Skeletal muscle satellite cell (primary cell): ENCODE measurements at regions not wholly inside any gene's neighbourhood (a gene's known extent, or its start where the extent isn't known, plus 50 kb on each side); places are given as distances from the start of the nearest gene placed in this dataset.
A peak's percentile ranks its signal among the peaks of the same experiment; 100 is the strongest.
"Not testable (repeated sequence)": the region's sequence is repeated elsewhere in the genome, so short reads cannot be mapped to it uniquely, and the experiment has no call there.

Experiments
- H3K27me3 ChIP-seq: 2 replicates; pipeline ENCODE4 v1.7.0; 2013; ENCODE audit warnings: low read length; ENCODE audit not compliant: control insufficient read depth, insufficient read depth
- H3K36me3 ChIP-seq: 2 replicates; pipeline ENCODE4 v1.7.0; 2013; ENCODE audit warnings: mild to moderate bottlenecking, control low read depth, low read length; ENCODE audit not compliant: insufficient read depth
- H3K4me1 ChIP-seq: 2 replicates; pipeline ENCODE4 v1.7.0; 2013; ENCODE audit warnings: low read length; ENCODE audit not compliant: control insufficient read depth, insufficient read depth
- H3K4me2 ChIP-seq: 2 replicates; pipeline ENCODE4 v1.7.0; 2013; ENCODE audit warnings: mild to moderate bottlenecking, low read length
- H3K4me3 ChIP-seq: 2 replicates; pipeline ENCODE4 v1.7.0; 2013; ENCODE audit warnings: low read length
- H3K9ac ChIP-seq: 2 replicates; pipeline ENCODE4 v1.7.0; 2013; ENCODE audit warnings: mild to moderate bottlenecking, low read depth, low read length, moderate library complexity
- H3K9me3 ChIP-seq: replicated peaks from 2 replicates; pipeline ENCODE4 v1.7.0; 2013; ENCODE audit warnings: mild to moderate bottlenecking, control low read depth, low read length

DNA sequence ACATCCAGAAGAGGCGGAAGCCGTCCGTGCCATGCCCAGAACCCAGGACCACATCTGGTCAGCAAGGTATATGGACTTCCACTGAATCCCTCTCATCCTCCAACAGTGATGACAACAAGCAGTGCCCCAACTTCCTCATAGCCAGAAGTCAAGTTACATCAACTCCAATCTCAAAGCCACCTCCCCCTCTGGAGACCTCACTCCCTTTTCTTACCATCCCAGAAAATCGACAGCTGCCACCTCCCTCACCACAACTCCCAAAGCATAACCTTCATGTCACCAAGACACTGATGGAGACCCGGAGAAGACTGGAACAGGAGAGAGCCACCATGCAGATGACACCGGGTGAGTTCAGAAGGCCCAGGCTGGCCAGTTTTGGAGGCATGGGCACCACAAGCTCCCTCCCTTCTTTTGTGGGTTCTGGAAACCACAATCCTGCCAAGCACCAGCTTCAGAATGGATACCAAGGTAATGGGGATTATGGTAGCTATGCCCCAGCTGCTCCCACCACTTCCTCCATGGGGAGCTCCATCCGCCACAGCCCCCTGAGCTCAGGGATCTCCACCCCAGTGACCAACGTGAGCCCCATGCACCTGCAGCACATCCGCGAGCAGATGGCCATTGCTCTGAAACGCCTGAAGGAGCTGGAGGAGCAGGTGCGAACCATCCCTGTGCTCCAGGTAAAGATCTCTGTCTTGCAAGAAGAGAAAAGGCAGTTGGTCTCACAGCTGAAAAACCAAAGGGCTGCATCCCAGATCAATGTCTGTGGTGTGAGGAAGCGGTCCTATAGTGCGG is 130.3 kb upstream of the DMRT1 start:
- Histone ChIP-seq H3K9me3 (no peaks in the 10 kb centered on the region), H3K4me1 (peaks cover 67% of the 10 kb centered on the region), H3K27me3 (no peaks in the 10 kb centered on the region), H3K9ac (peak overlapping the region; percentile 42), H3K4me2 (no peak overlapping the region), H3K36me3 (peaks cover 36% of the 10 kb centered on the region), H3K4me3 (peak overlapping the region; percentile 46)

GRCh38 chr9:711761-712553 is 129.5 kb upstream of the DMRT1 start:
- Histone ChIP-seq H3K4me1 (peaks cover 69% of the 10 kb centered on the region), H3K9ac (peak overlapping the region; percentile 42), H3K4me3 (peak overlapping the region; percentile 46), H3K36me3 (peaks cover 36% of the 10 kb centered on the region), H3K4me2 (peak overlapping the region; percentile 59), H3K27me3 (no peaks in the 10 kb centered on the region), H3K9me3 (no peaks in the 10 kb centered on the region)

GRCh38 chr9:712643-713042 is 128.9 kb upstream of the DMRT1 start:
- H3K4me3 ChIP-seq, result peak overlapping the region; percentile 46
- no peaks in the 10 kb centered on the region for H3K9me3 ChIP-seq
- H3K9ac ChIP-seq, result peak overlapping the region; percentile 42
- H3K4me1 ChIP-seq, result peaks cover 75% of the 10 kb centered on the region
- H3K4me2 ChIP-seq, result peak overlapping the region; percentile 59
- peaks cover 36% of the 10 kb centered on the region for H3K36me3 ChIP-seq
- no peaks in the 10 kb centered on the region for H3K27me3 ChIP-seq

DNA sequence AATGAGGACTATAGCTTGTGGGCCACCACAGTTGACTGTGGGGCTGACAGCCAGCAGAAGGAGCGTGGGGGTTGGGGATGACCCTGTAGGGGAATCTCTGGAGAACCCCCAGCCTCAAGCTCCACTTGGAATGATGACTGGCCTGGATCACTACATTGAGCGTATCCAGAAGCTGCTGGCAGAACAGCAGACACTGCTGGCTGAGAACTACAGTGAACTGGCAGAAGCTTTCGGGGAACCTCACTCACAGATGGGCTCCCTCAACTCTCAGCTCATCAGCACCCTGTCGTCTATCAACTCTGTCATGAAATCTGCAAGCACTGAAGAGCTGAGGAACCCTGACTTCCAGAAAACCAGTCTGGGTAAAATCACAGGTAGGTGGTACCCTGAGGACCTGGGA is 128.4 kb upstream of the DMRT1 start:
- Histone ChIP-seq H3K4me3 (peak overlapping the region; percentile 3), H3K27me3 (no peaks in the 10 kb centered on the region), H3K4me1 (peaks cover 79% of the 10 kb centered on the region), H3K4me2 (peak overlapping the region; percentile 19), H3K9ac (peak overlapping the region; percentile 42), H3K9me3 (no peaks in the 10 kb centered on the region), H3K36me3 (peaks cover 36% of the 10 kb centered on the region)

DNA sequence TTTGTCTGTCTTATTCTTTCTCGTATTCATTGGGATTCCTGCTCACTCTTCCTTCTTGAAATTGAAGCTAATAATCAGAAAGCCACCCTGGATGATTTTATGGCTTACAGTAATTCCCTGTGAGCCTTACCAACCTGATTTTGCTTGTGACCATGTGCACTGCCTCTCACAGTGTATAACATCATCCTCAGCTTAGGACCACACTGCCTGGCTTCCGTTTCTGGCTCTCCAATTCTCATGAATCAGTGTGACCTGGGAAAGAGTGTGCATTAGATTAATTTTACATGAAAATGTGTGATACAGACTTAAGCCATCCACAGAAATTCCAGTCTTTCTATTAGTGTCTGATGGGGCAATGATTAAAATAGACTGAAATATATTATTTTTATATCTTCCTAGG is 126.8 kb upstream of the DMRT1 start:
- peak overlapping the region; percentile 5 for H3K4me3 ChIP-seq
- no peaks in the 10 kb centered on the region for H3K27me3 ChIP-seq
- H3K4me2 ChIP-seq, result peak overlapping the region; percentile 56
- peak overlapping the region; percentile 73 for H3K9ac ChIP-seq
- H3K36me3 ChIP-seq, result peaks cover 36% of the 10 kb centered on the region
- peaks cover 66% of the 10 kb centered on the region for H3K4me1 ChIP-seq
- no peaks in the 10 kb centered on the region for H3K9me3 ChIP-seq

DNA sequence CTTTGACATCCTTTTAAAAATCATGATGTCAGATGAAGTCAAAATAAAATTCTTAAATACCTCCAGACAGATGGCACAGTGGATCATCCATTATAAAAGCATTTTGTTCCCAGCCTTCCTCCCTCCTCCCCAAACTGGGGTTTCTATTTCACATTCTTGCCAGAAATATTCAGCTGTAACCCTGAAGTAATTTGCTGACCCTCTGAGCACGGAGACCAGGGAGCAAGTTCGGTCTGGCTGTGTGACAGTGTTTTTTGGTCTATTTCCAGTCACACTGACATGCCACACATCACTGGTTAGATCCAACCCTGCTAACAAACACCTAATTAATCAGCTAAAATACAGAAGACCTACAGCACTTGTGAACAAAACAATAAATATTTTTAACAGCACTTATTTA is 126.2 kb upstream of the DMRT1 start:
- Histone ChIP-seq H3K4me3 (peak overlapping the region; percentile 9), H3K9me3 (no peaks in the 10 kb centered on the region), H3K36me3 (peaks cover 36% of the 10 kb centered on the region), H3K4me2 (peak overlapping the region; percentile 56), H3K27me3 (no peaks in the 10 kb centered on the region), H3K4me1 (peaks cover 66% of the 10 kb centered on the region), H3K9ac (peak overlapping the region; percentile 73)

- Histone ChIP-seq H3K36me3 (peaks cover 32% of the 10 kb centered on the region), H3K4me2 (peak overlapping the region; percentile 56), H3K9ac (peak overlapping the region; percentile 73), H3K4me3 (peak overlapping the region; percentile 9), H3K4me1 (peaks cover 66% of the 10 kb centered on the region), H3K27me3 (no peaks in the 10 kb centered on the region), H3K9me3 (no peaks in the 10 kb centered on the region)
Measured at GRCh38 chr9:715743-716400, 125.6 kb upstream of the DMRT1 start.

DNA sequence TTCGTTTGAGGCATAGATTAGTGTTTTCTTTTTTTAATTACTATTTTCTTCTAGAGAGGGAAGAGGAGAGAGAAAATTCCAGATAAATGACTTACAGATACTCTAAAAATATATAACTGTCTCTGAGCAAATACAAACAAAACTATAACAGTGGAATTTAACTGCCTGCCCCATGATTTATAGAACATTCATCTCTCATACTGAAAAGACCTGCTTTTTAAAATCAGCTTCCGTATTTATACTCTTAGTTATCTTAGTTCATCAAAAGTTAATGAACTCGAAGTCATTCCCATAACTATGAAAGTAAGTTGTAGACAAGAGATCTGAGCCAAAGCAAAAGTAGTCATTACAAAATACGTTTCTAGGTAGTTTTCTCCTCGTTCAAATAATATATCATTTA is 123.8 kb upstream of the DMRT1 start:
- Histone ChIP-seq H3K4me1 (peaks cover 49% of the 10 kb centered on the region), H3K9ac (peak overlapping the region; percentile 58), H3K9me3 (no peaks in the 10 kb centered on the region)

DNA sequence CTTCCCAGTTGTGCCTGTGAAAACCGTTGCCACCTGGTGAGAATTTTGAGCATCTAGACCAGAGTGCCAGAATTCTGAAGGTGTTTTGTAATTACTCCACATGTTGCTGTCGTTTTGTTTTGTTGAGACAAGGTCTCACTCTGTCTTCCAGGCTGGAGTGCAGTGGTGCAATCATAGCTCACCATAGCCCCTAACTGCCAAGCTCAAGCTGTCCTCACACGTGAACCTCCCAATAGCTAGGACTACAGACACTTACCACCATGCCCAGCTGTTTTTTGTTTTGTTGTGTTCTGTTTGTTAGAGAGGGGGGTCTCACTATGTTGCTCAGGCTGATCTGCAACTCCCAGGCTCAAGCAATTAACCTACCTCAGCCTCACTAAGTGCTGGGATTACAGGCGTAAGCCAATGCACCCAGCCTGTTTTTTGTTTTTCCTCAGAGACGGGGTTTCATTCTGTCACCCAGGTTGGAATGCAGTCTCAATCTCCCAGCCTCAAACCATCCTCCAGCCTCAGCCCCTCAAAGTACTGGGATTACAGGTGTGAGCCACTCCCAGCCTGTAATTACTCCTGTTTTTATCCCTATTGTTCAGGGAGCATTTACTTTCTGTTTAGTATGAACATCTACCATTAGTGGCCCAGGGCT is 121.1 kb upstream of the DMRT1 start:
- Histone ChIP-seq H3K4me1 (peaks cover 25% of the 10 kb centered on the region), H3K27me3 (no peaks in the 10 kb centered on the region), H3K4me3 (no peak overlapping the region), H3K9ac (no peak overlapping the region), H3K4me2 (no peak overlapping the region), H3K9me3 (no peaks in the 10 kb centered on the region), H3K36me3 (peaks cover 16% of the 10 kb centered on the region)

More for the DNA sequence above, 123.8 kb upstream of the DMRT1 start:
- Histone ChIP-seq H3K36me3 (peaks cover 24% of the 10 kb centered on the region), H3K27me3 (no peaks in the 10 kb centered on the region), H3K4me3 (no peak overlapping the region), H3K4me2 (no peak overlapping the region)

- Histone ChIP-seq H3K4me2 (no peak overlapping the region), H3K4me3 (no peak overlapping the region), H3K4me1 (peaks cover 5% of the 10 kb centered on the region), H3K9ac (no peak overlapping the region), H3K27me3 (no peaks in the 10 kb centered on the region), H3K9me3 (no peaks in the 10 kb centered on the region), H3K36me3 (peaks cover 16% of the 10 kb centered on the region)
Measured at GRCh38 chr9:722388-722980, 119.0 kb upstream of the DMRT1 start.

DNA sequence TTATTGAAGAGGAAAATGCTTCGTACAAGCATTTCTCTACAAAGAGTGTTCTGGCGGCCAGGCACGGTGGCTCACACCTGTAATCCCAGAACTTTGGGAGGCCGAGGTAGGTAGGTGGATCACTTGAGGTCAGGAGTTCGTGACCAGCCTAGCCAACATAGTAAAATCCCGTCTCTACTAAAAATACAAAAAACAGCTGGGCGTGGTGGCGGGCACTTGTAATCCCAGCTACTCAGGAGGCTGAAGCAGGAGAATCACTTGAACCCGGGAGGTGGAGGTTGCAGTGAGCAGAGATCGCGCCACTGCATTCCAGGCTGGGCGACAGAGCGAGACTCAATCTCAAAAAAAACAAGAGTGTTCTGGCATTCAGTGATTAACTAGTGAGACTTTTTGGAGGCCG is 117.0 kb upstream of the DMRT1 start:
- H3K4me2 ChIP-seq, H3K4me3 ChIP-seq, H3K27me3 ChIP-seq, H3K9ac ChIP-seq, H3K4me1 ChIP-seq, H3K9me3 ChIP-seq: not testable (repeated sequence)
- peaks cover 19% of the 10 kb centered on the region for H3K36me3 ChIP-seq
